ENCODE measurements at regions not wholly inside any gene's neighbourhood (a gene's known extent, or its start where the extent isn't known, plus 50 kb on each side); places are given as distances from the start of the nearest gene placed in this dataset.

DNA sequence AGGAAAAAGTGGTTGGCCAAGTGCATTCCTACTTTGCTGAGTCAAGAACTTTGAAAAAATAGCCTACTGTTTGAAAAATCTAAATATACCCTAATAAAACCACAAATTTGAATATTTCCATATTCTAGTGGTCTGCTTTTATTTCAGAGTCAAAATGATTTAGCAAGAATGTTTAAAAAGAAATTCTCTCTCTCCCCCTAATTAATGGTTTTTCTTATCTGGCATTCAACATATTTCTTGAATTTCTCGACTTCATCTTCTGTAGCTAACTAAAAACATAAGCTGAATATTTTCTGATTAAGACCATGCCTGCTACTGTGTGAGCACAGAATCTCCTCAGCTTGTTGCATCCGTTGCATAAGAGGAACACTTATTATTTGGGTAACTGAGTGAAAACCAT, 563.5 kb upstream of the TBL1XR1 start:
- TF ChIP-seq POLR2A (IDR thresholded peaks at IDR 0.05; ENCODE audit: low read depth, low read length) (no peak), TAF1 (IDR thresholded peaks at IDR 0.05; ENCODE audit: low read depth, low read length) (no peak), POLR2AphosphoS5 (IDR thresholded peaks at IDR 0.05; ENCODE audit: low read depth, low read length) (no peak), PAX5 (IDR thresholded peaks at IDR 0.05; ENCODE audit: insufficient read depth, low read length, severe bottlenecking) (no peak), SPI1 (IDR thresholded peaks at IDR 0.05; ENCODE audit: low read depth, low read length) (no peak)

Measured in GM12891 (cell line).